Stimulated activated CD8-positive, alpha-beta memory T cell treated with anti-CD3 and anti-CD28 coated beads, Interleukin-15, amount 100 ng/mL, for 24 hours (primary cell): ENCODE measurements at regions not wholly inside any gene's neighbourhood (a gene's known extent, or its start where the extent isn't known, plus 50 kb on each side); places are given as distances from the start of the nearest gene placed in this dataset.

Experiments
- DNase-seq: peaks from one replicate; pipeline ENCODE4 v3.0.0-alpha.2; 2020; ENCODE audit warnings: low read depth

- DNase-seq: no peak
These were observed 288.7 kb downstream of the SOX9 start for GRCh38 chr17:72409405-72410002.

- DNase-seq: no peak
These were observed 290.3 kb downstream of the SOX9 start for GRCh38 chr17:72411124-72411563.

GRCh38 chr17:72412650-72413076 is 291.8 kb downstream of the SOX9 start:
- no peak for DNase-seq

- DNase-seq: no peak
These were observed 292.5 kb downstream of the SOX9 start for GRCh38 chr17:72413077-72414031.

- DNase-seq: no peak
These were observed 293.2 kb downstream of the SOX9 start for GRCh38 chr17:72414032-72414396.

- no peak for DNase-seq
These were observed 294.4 kb downstream of the SOX9 start for GRCh38 chr17:72414967-72415853.

GRCh38 chr17:72416054-72416675 is 295.3 kb downstream of the SOX9 start:
- DNase-seq: no peak

GRCh38 chr17:72416905-72417304 is 296.1 kb downstream of the SOX9 start:
- no peak for DNase-seq

- no peak for DNase-seq
These were observed 296.8 kb downstream of the SOX9 start for GRCh38 chr17:72417627-72418026.

GRCh38 chr17:72419866-72420774 is 299.3 kb downstream of the SOX9 start:
- no peak for DNase-seq

- no peak for DNase-seq
These were observed 299.9 kb downstream of the SOX9 start for GRCh38 chr17:72420775-72421127.

GRCh38 chr17:72421128-72422092 is 300.6 kb downstream of the SOX9 start:
- DNase-seq: no peak

- DNase-seq: no peak
These were observed 301.3 kb downstream of the SOX9 start for GRCh38 chr17:72422204-72422504.

GRCh38 chr17:72422505-72423285 is 301.9 kb downstream of the SOX9 start:
- no peak for DNase-seq

- DNase-seq: no peak
These were observed 302.4 kb downstream of the SOX9 start for GRCh38 chr17:72423286-72423589.

GRCh38 chr17:72423718-72424117 is 302.9 kb downstream of the SOX9 start:
- DNase-seq: no peak

- no peak for DNase-seq
These were observed 303.8 kb downstream of the SOX9 start for GRCh38 chr17:72424505-72425117.

- DNase-seq: no peak
These were observed 304.4 kb downstream of the SOX9 start for GRCh38 chr17:72425133-72425793.
